Activated CD8-positive, alpha-beta T cell treated with anti-CD3 and anti-CD28 coated beads for 36 hours (primary cell): ENCODE measurements at regions not wholly inside any gene's neighbourhood (a gene's known extent, or its start where the extent isn't known, plus 50 kb on each side); places are given as distances from the start of the nearest gene placed in this dataset.

ENCODE experiments used
- ATAC-seq: fragments of 200-7000 bp; cut with Tn5 transposase; one replicate; pipeline ENCODE4 v1.10.0; 2021; ENCODE audit warnings: mild to moderate bottlenecking, moderate library complexity
- CTCF ChIA-PET: fragments of 350-600 bp; sonication (Branson Sonifier 250); formaldehyde crosslinking; loops from one replicate; lab custom pipeline; 2021; ENCODE audit warnings: antibody characterized with exemption; lab: Charles Lee
- POLR2A ChIA-PET: fragments of 350-600 bp; sonication (Branson Sonifier 250); formaldehyde crosslinking; loops from one replicate; lab custom pipeline; 2021; ENCODE audit warnings: antibody characterized with exemption; lab: Charles Lee
- DNase-seq: peaks from one replicate; pipeline ENCODE4 v3.0.0-alpha.2; 2020
- H3K27ac Mint-ChIP-seq: one replicate; pipeline ENCODE4 v1.8.0; 2021; ENCODE audit warnings: mild to moderate bottlenecking, mixed read lengths
- H3K27me3 Mint-ChIP-seq: one replicate; pipeline ENCODE4 v1.8.0; 2021; ENCODE audit warnings: mixed read lengths
- H3K36me3 Mint-ChIP-seq: one replicate; pipeline ENCODE4 v1.8.0; 2021; ENCODE audit warnings: low read depth, mixed read lengths
- H3K4me1 Mint-ChIP-seq: one replicate; pipeline ENCODE4 v1.8.0; 2021; ENCODE audit warnings: low read depth, mixed read lengths
- H3K4me3 Mint-ChIP-seq: one replicate; pipeline ENCODE4 v1.8.0; 2021; ENCODE audit warnings: mild to moderate bottlenecking, moderate library complexity, mixed read lengths
- H3K9me3 Mint-ChIP-seq: one replicate; pipeline ENCODE4 v1.8.0; 2021; ENCODE audit warnings: mixed read lengths
- CTCF ChIP-seq: fragments of 200-600 bp; IDR thresholded peaks from one replicate; pipeline ENCODE4 v1.8.0; 2022; ENCODE audit warnings: antibody characterized with exemption, mild to moderate bottlenecking
- intact Hi-C: fragments of 100-400 bp; cut with micrococcal nuclease; formaldehyde crosslinking; loops from one replicate; pipeline ENCODE4 v1.10.0; 2022

- H3K4me1 Mint-ChIP-seq, result peaks cover 4% of the 10 kb centered on the region
- ChIA-PET CTCF (no interaction called here), POLR2A (no interaction called here)
- DNase-seq (no peak), ATAC-seq (no peak)
- intact Hi-C loops, result no loop called here
- H3K4me3 Mint-ChIP-seq, result no peak overlapping the region
- TF ChIP-seq CTCF, result no peak
- no peaks in the 10 kb centered on the region for H3K36me3 Mint-ChIP-seq
- no peaks in the 10 kb centered on the region for H3K9me3 Mint-ChIP-seq
- peaks cover 11% of the 10 kb centered on the region for H3K27me3 Mint-ChIP-seq
- H3K27ac Mint-ChIP-seq, result no peak overlapping the region
Observed at GRCh38 chr16:85232369-85233142, 120.3 kb upstream of the CIBAR2 start.

GRCh38 chr16:85233516-85233915 lies 121.2 kb upstream of the CIBAR2 start:
- ATAC-seq (no peak), DNase-seq (no peak)
- intact Hi-C loops, result no loop called here
- ChIA-PET POLR2A (no interaction called here), CTCF (no interaction called here)
- Mint-ChIP-seq H3K27ac (no peak overlapping the region), H3K27me3 (peaks cover 14% of the 10 kb centered on the region), H3K36me3 (no peaks in the 10 kb centered on the region), H3K9me3 (no peaks in the 10 kb centered on the region), H3K4me3 (no peak overlapping the region), H3K4me1 (peaks cover 4% of the 10 kb centered on the region)
- no peak for TF ChIP-seq CTCF

- ATAC-seq (no peak), DNase-seq (no peak)
- H3K36me3 Mint-ChIP-seq, result no peaks in the 10 kb centered on the region
- no peak overlapping the region for H3K4me3 Mint-ChIP-seq
- no peaks in the 10 kb centered on the region for H3K9me3 Mint-ChIP-seq
- H3K4me1 Mint-ChIP-seq, result peaks cover 4% of the 10 kb centered on the region
- H3K27me3 Mint-ChIP-seq, result peaks cover 14% of the 10 kb centered on the region
- intact Hi-C loops, result no loop called here
- CTCF ChIA-PET, result no interaction called here
- POLR2A ChIA-PET, result interaction anchor here (1.0 kb wide), 1 partner anchor 56 kb away, joined by 3 read pairs; no protein-coding TSS in a partner anchor
- no peak overlapping the region for H3K27ac Mint-ChIP-seq
- TF ChIP-seq CTCF, result no peak
Observed at GRCh38 chr16:85234310-85235204, 122.3 kb upstream of the CIBAR2 start.

GRCh38 chr16:85235991-85236817 lies 123.9 kb upstream of the CIBAR2 start:
- H3K27me3 Mint-ChIP-seq, result peaks cover 14% of the 10 kb centered on the region
- H3K27ac Mint-ChIP-seq, result no peak overlapping the region
- H3K4me1 Mint-ChIP-seq, result peaks cover 4% of the 10 kb centered on the region
- no peaks in the 10 kb centered on the region for H3K36me3 Mint-ChIP-seq
- no peaks in the 10 kb centered on the region for H3K9me3 Mint-ChIP-seq
- TF ChIP-seq CTCF, result no peak
- CTCF ChIA-PET, result interaction anchor here (1.0 to 1.2 kb wide), 3 partner anchors 9 to 109 kb away, joined by 3 to 7 read pairs (median 4); no protein-coding TSS in a partner anchor
- no peak for ATAC-seq
- intact Hi-C loops, result no loop called here
- POLR2A ChIA-PET, result no interaction called here
- no peak for DNase-seq
- no peak overlapping the region for H3K4me3 Mint-ChIP-seq
